Astrocyte (in vitro differentiated cells and primary cell): ENCODE measurements at regions not wholly inside any gene's neighbourhood (a gene's known extent, or its start where the extent isn't known, plus 50 kb on each side); places are given as distances from the start of the nearest gene placed in this dataset.

Experiments used
- EZH2 ChIP-seq: IDR thresholded peaks from 2 replicates; pipeline ENCODE4 v1.6.1; 2012; ENCODE audit warnings: mild to moderate bottlenecking, low read length, inconsistent platforms; ENCODE audit not compliant: insufficient read depth
- TF ChIP-seq, protein P1 (sequence below): IDR thresholded peaks from 2 replicates; pipeline ENCODE4 v1.5.1; 2011; ENCODE audit warnings: low read depth, mild to moderate bottlenecking, inconsistent platforms, low read length, moderate library complexity; ENCODE audit not compliant: insufficient read depth

DNA sequence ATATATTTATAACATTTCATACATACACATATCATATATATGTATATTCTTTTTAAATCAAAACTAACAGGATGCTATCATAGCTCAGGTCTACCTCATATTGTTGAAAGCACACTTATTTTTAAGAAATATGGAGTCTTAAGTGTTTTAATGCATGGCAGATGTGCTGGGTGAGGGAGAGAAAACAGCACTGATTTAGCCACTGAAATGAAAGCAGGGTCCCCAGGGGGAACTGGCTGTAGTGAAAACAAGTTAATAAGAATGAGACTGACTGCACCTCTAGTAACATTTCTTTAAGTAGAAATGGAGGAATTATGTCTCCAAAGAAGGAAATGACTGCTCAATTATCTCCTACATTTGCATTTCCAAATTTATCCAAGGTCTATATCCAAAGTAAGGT is 857.8 kb downstream of the DCDC2C start:
- TF ChIP-seq, protein P1, sequence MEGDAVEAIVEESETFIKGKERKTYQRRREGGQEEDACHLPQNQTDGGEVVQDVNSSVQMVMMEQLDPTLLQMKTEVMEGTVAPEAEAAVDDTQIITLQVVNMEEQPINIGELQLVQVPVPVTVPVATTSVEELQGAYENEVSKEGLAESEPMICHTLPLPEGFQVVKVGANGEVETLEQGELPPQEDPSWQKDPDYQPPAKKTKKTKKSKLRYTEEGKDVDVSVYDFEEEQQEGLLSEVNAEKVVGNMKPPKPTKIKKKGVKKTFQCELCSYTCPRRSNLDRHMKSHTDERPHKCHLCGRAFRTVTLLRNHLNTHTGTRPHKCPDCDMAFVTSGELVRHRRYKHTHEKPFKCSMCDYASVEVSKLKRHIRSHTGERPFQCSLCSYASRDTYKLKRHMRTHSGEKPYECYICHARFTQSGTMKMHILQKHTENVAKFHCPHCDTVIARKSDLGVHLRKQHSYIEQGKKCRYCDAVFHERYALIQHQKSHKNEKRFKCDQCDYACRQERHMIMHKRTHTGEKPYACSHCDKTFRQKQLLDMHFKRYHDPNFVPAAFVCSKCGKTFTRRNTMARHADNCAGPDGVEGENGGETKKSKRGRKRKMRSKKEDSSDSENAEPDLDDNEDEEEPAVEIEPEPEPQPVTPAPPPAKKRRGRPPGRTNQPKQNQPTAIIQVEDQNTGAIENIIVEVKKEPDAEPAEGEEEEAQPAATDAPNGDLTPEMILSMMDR, result no peak
- TF ChIP-seq EZH2, result no peak
